GM20000 (cell line): ENCODE measurements at regions not wholly inside any gene's neighbourhood (a gene's known extent, or its start where the extent isn't known, plus 50 kb on each side); places are given as distances from the start of the nearest gene placed in this dataset.

ENCODE experiments used
- DNase-seq: peaks from one replicate; pipeline ENCODE4 v3.0.0; 2012; ENCODE audit warnings: low spot score
- TF ChIP-seq, protein P1 (sequence below): IDR thresholded peaks from 2 replicates; pipeline ENCODE4 v1.5.1; 2012; ENCODE audit warnings: mild to moderate bottlenecking, control low read depth; ENCODE audit errors: extremely low read depth, missing control alignments

DNA sequence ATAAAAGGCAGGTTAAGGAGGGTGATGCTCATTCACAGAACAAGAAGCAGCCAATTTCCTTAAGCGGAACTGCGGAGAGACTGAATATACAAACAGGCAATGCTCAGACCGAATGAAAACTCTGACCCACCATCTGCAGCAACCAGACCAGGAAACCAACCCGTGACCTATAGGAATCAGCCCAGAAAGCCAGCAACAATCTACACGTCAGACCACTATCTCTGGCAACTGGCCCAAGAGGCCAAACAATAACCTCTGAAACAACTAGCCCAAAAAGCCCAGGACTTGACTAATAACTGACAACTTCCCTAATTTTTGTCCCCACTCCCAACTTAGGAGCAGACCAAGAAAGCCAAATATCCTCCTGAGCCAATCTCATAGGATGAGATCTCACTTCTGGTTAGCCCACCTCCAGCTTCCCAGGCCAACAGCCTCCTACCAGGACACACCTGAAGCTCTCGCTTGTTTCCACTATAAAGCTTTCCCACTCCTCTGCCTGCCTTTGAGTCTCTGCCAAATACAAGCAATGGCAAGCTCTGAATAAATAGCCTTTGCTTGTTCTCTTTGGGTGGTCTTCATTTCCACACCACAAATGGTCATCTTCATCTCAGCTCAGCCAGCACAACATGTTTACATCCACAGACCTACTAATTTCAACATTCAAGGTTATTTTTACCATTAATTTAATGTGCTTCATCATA lies 168.5 kb downstream of the HSD17B3 start:
- no peak for DNase-seq

DNA sequence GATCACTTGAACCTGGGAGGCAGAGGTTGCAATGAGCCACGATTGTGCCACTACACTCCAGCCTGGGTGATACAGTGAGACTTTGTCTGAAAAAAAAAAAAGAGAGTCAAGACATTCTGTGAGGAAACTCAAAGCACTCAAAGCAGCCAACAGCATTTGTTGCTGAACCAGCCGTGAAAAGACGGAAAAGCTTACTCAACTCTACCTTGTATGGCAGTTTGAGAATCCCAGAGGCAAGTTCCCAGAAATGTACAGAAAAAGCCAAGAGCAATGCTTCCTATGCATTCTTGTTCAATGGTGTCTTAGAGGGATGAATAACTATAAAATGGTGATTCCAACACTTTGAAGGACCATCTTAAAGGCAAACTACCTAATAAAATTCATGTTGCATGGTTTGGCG lies 170.2 kb downstream of the HSD17B3 start:
- DNase-seq, result no peak
- TF ChIP-seq, protein P1, sequence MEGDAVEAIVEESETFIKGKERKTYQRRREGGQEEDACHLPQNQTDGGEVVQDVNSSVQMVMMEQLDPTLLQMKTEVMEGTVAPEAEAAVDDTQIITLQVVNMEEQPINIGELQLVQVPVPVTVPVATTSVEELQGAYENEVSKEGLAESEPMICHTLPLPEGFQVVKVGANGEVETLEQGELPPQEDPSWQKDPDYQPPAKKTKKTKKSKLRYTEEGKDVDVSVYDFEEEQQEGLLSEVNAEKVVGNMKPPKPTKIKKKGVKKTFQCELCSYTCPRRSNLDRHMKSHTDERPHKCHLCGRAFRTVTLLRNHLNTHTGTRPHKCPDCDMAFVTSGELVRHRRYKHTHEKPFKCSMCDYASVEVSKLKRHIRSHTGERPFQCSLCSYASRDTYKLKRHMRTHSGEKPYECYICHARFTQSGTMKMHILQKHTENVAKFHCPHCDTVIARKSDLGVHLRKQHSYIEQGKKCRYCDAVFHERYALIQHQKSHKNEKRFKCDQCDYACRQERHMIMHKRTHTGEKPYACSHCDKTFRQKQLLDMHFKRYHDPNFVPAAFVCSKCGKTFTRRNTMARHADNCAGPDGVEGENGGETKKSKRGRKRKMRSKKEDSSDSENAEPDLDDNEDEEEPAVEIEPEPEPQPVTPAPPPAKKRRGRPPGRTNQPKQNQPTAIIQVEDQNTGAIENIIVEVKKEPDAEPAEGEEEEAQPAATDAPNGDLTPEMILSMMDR, result no peak

More for the DNA sequence above, 168.5 kb downstream of the HSD17B3 start:
- TF ChIP-seq, protein P1, result no peak

DNA sequence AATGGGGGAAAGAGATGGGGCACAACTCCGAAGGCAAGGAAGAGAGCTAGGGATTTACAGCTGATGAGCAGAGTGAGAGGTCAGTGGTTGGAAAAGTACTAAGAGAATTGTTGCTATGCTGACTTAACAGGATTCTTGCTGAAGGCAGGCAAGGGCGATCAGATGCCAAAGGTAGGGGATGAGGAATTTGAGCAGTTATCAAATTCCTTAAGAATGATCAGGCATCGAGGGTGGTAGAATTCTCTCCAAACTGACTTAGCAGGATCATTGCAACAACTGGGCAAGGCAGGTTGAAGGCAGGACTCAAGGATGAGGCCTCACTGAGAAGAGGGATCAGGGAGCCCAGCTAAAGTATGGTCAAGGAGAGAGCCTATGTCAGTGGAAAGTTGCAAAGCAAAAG lies 171.0 kb downstream of the HSD17B3 start:
- TF ChIP-seq, protein P1, result no peak
- DNase-seq, result no peak

DNA sequence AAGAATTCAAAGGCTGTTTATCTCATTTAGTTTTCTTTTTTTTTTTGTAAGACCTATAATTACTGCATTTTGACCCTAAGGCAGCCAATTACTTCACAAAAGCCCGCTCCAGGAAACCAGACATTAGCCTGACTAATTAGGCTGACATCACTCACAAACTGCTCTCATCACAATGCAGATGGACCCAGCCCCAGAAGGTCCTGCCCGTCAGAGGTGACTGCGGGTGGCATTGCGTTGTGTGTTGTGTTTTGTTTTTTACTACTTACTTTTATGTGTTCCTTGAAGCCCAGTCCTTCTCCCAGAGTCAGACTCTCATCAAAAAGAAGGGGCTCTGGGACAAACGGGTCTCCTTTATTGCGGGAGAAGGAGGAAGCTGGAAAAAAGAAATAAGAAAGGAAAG lies 172.2 kb downstream of the HSD17B3 start:
- no peak for DNase-seq

DNA sequence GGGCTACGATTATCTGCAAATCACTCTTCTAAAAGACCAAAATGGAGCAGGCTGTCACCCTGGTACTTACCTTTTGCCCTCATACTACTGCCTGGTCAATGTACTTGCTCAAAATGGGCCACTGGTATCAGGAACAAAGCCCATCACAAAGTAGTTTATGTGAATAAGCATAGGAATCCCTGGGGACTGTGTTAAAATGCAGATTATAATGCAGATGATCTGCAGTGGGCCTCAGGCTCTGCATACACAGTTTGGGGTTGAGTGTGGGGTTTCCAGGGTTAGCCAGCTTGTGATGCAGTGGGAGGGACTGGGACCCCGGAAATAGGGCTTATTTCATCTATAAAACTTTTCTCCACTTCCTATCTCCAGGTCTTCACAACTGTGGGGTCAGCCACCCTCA lies 173.1 kb downstream of the HSD17B3 start:
- TF ChIP-seq, protein P1, result no peak
- no peak for DNase-seq

More for the DNA sequence above, 172.2 kb downstream of the HSD17B3 start:
- TF ChIP-seq, protein P1, result no peak

DNA sequence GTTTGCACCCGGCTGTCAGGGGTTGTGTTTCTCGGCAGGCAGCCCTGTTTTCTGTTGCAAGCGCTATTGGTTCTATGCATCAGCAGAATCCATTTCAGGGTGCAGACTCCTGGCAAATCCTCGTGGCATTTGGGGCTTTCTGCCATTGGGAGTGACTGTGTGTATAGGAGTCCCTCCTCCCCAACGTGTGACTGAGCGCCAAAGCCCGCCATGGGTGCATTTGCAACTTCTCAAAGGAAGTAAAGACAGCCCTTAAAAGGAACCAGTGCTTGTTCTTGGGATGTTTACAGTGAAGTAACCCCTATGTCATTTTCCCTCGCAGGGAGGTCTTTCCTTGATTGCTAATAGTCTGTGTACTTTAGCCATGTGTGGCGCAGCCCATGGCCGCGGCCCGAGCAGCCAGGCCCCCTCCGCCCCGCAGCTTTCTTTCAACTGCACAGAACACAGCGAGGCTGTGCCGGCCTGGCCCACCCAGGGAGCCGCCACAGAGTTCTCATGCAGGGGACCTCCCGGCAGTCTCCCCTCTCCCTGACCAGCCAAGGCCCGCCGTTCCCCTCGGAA lies 175.6 kb downstream of the HSD17B3 start:
- no peak for DNase-seq
- TF ChIP-seq, protein P1, result no peak

DNA sequence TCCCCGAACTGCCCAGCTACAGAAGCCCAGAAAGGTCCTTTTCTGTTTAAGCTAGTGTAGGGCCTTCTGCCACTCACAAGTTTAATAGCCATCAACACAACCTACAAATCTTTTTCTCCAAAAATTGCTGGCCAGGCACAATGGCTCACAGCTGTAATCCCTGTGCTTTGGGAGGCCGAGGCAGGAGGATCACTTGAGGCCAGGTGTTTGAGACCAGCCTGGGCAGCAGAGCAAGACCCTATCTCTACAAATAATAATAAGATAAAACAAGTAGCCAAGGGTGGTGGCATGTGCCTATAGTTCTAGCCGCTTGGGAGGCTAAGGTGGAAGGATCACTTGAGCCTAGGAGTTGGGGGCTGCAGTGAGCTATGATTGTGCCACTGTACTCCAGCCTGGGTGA lies 176.4 kb downstream of the HSD17B3 start:
- TF ChIP-seq, protein P1, result no peak

More for the DNA sequence above, 176.4 kb downstream of the HSD17B3 start:
- no peak for DNase-seq
